ENCODE measurements at regions not wholly inside any gene's neighbourhood (a gene's known extent, or its start where the extent isn't known, plus 50 kb on each side); places are given as distances from the start of the nearest gene placed in this dataset.

- TF ChIP-seq GATA2 (IDR thresholded peaks at IDR 0.05; ENCODE audit: low read depth, low read length) (no peak), GATA3 (IDR thresholded peaks at IDR 0.05; ENCODE audit: low read depth, low read length) (no peak)
These were observed 526.0 kb upstream of the B3GALT2 start for GRCh38 chr1:193712392-193712791.
